GM13977 (cell line): ENCODE measurements at regions not wholly inside any gene's neighbourhood (a gene's known extent, or its start where the extent isn't known, plus 50 kb on each side); places are given as distances from the start of the nearest gene placed in this dataset.

ENCODE experiments used
- DNase-seq: peaks from one replicate; pipeline ENCODE4 v3.0.0; 2012; ENCODE audit warnings: low spot score
- in situ Hi-C: fragments of 300-500 bp; cut with MboI; formaldehyde crosslinking; loops from one replicate; pipeline ENCODE4 v1.12.0; 2022; ENCODE audit warnings: low sequenced_read_pairs, low pct_unique_long_range_greater_than_20kb, mixed read lengths, inconsistent platforms; ENCODE audit not compliant: unreplicated experiment
- TF ChIP-seq, protein P1 (sequence below): IDR thresholded peaks from 2 replicates; pipeline ENCODE4 v1.5.1; 2012; ENCODE audit warnings: mild to moderate bottlenecking, control low read depth; ENCODE audit not compliant: insufficient read depth; ENCODE audit errors: extremely low read depth, missing control alignments

- in situ Hi-C loops = no loop called here
- DNase-seq = no peak
- TF ChIP-seq, protein P1, sequence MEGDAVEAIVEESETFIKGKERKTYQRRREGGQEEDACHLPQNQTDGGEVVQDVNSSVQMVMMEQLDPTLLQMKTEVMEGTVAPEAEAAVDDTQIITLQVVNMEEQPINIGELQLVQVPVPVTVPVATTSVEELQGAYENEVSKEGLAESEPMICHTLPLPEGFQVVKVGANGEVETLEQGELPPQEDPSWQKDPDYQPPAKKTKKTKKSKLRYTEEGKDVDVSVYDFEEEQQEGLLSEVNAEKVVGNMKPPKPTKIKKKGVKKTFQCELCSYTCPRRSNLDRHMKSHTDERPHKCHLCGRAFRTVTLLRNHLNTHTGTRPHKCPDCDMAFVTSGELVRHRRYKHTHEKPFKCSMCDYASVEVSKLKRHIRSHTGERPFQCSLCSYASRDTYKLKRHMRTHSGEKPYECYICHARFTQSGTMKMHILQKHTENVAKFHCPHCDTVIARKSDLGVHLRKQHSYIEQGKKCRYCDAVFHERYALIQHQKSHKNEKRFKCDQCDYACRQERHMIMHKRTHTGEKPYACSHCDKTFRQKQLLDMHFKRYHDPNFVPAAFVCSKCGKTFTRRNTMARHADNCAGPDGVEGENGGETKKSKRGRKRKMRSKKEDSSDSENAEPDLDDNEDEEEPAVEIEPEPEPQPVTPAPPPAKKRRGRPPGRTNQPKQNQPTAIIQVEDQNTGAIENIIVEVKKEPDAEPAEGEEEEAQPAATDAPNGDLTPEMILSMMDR = no peak
These were observed 109.7 kb upstream of the GLI2 start for GRCh38 chr2:120625865-120626560.

GRCh38 chr2:120626566-120626965, 109.1 kb upstream of the GLI2 start:
- DNase-seq = no peak
- TF ChIP-seq, protein P1 = no peak
- in situ Hi-C loops = no loop called here

DNA sequence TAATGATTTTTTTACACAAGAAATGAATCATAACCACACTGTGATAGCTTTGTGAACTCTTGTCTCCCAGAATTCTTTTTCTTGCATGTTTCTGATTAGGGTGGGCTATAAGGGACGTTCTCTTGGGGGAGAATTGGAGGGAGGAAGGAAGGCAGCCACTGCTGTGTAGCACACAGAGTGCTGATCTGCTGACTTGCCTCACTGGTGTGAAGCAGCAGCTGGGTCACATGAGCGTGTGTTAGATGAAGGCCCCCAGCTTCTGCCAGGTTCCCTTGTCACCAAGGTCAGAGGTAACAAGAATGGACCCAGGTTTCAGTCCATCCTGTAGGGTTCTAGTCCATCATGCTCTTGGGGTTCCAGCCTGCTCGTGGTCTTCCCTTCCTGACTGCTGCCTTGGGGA, 107.4 kb upstream of the GLI2 start:
- TF ChIP-seq, protein P1 = no peak
- no peak for DNase-seq
- in situ Hi-C loops = no loop called here

GRCh38 chr2:120629241-120629895, 106.3 kb upstream of the GLI2 start:
- TF ChIP-seq, protein P1 = no peak
- DNase-seq = no peak
- in situ Hi-C loops = no loop called here

- in situ Hi-C loops = no loop called here
- DNase-seq = no peak
- TF ChIP-seq, protein P1 = no peak
These were observed 105.5 kb upstream of the GLI2 start for GRCh38 chr2:120630031-120630701.

DNA sequence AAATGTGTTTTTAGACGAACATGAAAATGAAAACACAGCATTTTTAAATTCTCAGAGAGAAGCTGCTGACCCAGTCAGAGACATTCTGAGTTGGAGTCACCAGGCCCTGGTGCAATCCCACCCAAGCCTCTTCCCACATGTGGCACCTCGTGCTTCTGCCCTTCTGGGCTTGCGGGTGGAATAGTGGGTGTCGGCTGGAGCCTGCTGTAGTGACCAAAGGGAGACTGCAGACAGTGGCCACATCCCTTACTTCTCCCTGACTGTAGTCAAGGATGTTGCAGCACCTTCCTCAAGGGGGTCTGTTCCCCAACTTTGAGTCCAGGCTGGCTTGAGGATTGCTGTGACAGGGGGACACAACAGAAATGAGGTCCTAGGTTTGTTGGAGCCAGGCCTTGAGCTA, 104.4 kb upstream of the GLI2 start:
- in situ Hi-C loops = no loop called here
- TF ChIP-seq, protein P1 = no peak
- no peak for DNase-seq
